Small intestine (tissue), 7 donors: ENCODE measurements at regions not wholly inside any gene's neighbourhood (a gene's known extent, or its start where the extent isn't known, plus 50 kb on each side); places are given as distances from the start of the nearest gene placed in this dataset.

Experiments
- DNase-seq, 2 donors: peaks; one replicate each; pipeline versions ENCODE4 v3.0.0 to v3.0.0-alpha.2; 2013
- FAIRE-seq: peaks from 2 replicates; lab custom pipeline; 2012; peaks lifted over from hg19 to GRCh38; lab: Jason Lieb, UNC
- H3K27ac ChIP-seq, 3 donors: one replicate each; pipeline ENCODE4 v1.5.1; 2013; ENCODE audit warnings: low read length in 2 of 3, mild to moderate bottlenecking in 2 of 3, control low read depth in 1 of 3, inconsistent platforms in 1 of 3, low read depth in 1 of 3, moderate library complexity in 1 of 3
- H3K27me3 ChIP-seq, 3 donors: one replicate each; pipeline ENCODE4 v1.6.1; 2013; ENCODE audit warnings: low read length in 3 of 3, inconsistent platforms in 1 of 3; ENCODE audit not compliant: control insufficient read depth in 3 of 3, insufficient read depth in 3 of 3
- H3K36me3 ChIP-seq, 3 donors: one replicate each; pipeline ENCODE4 v1.6.1; 2013; ENCODE audit warnings: low read length in 3 of 3, inconsistent platforms in 1 of 3, low read depth in 1 of 3, mild to moderate bottlenecking in 1 of 3, moderate library complexity in 1 of 3; ENCODE audit not compliant: control insufficient read depth in 3 of 3, insufficient read depth in 2 of 3
- H3K4me1 ChIP-seq, 3 donors: one replicate each; pipeline ENCODE4 v1.6.1; 2013; ENCODE audit warnings: low read length in 2 of 3, inconsistent platforms in 1 of 3, low read depth in 1 of 3, mild to moderate bottlenecking in 1 of 3, moderate library complexity in 1 of 3; ENCODE audit not compliant: control insufficient read depth in 3 of 3, insufficient read depth in 2 of 3
- H3K4me3 ChIP-seq, 3 donors: one replicate each; pipeline ENCODE4 v1.5.1; 2013; ENCODE audit warnings: low read length in 3 of 3, control low read depth in 1 of 3, inconsistent platforms in 1 of 3, low read depth in 1 of 3, mild to moderate bottlenecking in 1 of 3, moderate library complexity in 1 of 3
- H3K9me3 ChIP-seq, 2 donors: one replicate each; pipeline ENCODE4 v1.6.1; 2013; ENCODE audit warnings: low read depth in 1 of 2, low read length in 1 of 2; ENCODE audit not compliant: control insufficient read depth in 2 of 2, insufficient read depth in 1 of 2
- WGBS, 3 donors: extraction: QIAGEN DNeasy Blood & Tissue Kit; methylation state at CpG; one replicate each; pipeline ENCODE4 v1.1.7; 2013; 5-methylcytosine and 5-hydroxymethylcytosine counted together
- donor health status: healthy with polysubstance abuse.
- donor health status: control.
- donor health status: control.
- donor health status: Bipolar disorder and iron deficiency.
- donor health status: healthy.

GRCh38 chr4:14608630-14609029 is 393.7 kb upstream of the CPEB2 start:
- no peaks in the 10 kb centered on the region for H3K4me1 ChIP-seq
- no peak overlapping the region for H3K27ac ChIP-seq
- no peaks in the 10 kb centered on the region for H3K27me3 ChIP-seq
- DNase-seq (no peak), FAIRE-seq (no peak)
- H3K4me3 ChIP-seq = no peak overlapping the region
- no peaks in the 10 kb centered on the region for H3K9me3 ChIP-seq
- H3K36me3 ChIP-seq = no peaks in the 10 kb centered on the region

GRCh38 chr4:14614840-14615239 is 387.4 kb upstream of the CPEB2 start:
- DNase-seq = no peak
- no peaks in the 10 kb centered on the region for H3K4me1 ChIP-seq
- no peaks in the 10 kb centered on the region for H3K27me3 ChIP-seq
- H3K4me3 ChIP-seq = no peak overlapping the region
- WGBS, 3 donors = 57 to 63% (median 57%) methylated on average over 4 of the region's 4 CpGs
- no peak overlapping the region for H3K27ac ChIP-seq
- no peaks in the 10 kb centered on the region for H3K9me3 ChIP-seq
- H3K36me3 ChIP-seq = no peaks in the 10 kb centered on the region
- no peak for FAIRE-seq

- no peak overlapping the region for H3K4me3 ChIP-seq
- H3K9me3 ChIP-seq = no peaks in the 10 kb centered on the region
- no peaks in the 10 kb centered on the region for H3K36me3 ChIP-seq
- H3K27ac ChIP-seq = no peak overlapping the region
- H3K27me3 ChIP-seq = no peaks in the 10 kb centered on the region
- 70 to 73% (median 72%) methylated on average over 3 of the region's 3 CpGs for whole genome bisulfite sequencing, 3 donors
- no peak for DNase-seq
- no peak for FAIRE-seq
- no peaks in the 10 kb centered on the region for H3K4me1 ChIP-seq
Measured at GRCh38 chr4:14615671-14616070, 386.6 kb upstream of the CPEB2 start.

- FAIRE-seq (no peak), DNase-seq (no peak)
- no peaks in the 10 kb centered on the region for H3K27me3 ChIP-seq
- no peak overlapping the region for H3K4me3 ChIP-seq
- H3K36me3 ChIP-seq = no peaks in the 10 kb centered on the region
- no peaks in the 10 kb centered on the region for H3K4me1 ChIP-seq
- H3K27ac ChIP-seq = no peak overlapping the region
- 20 to 59% (median 50%) methylated on average over 1 of the region's 1 CpG for WGBS, 3 donors
- H3K9me3 ChIP-seq = no peaks in the 10 kb centered on the region
Measured at GRCh38 chr4:14620567-14621141, 381.6 kb upstream of the CPEB2 start.

GRCh38 chr4:14621731-14622463 is 380.4 kb upstream of the CPEB2 start:
- no peak for FAIRE-seq
- H3K27me3 ChIP-seq = no peaks in the 10 kb centered on the region
- H3K4me3 ChIP-seq = no peak overlapping the region
- H3K9me3 ChIP-seq = no peaks in the 10 kb centered on the region
- no peak overlapping the region for H3K27ac ChIP-seq
- no peak for DNase-seq
- H3K36me3 ChIP-seq = no peaks in the 10 kb centered on the region
- WGBS, 3 donors = 65 to 74% (median 73%) methylated on average over 7 of the region's 7 CpGs
- H3K4me1 ChIP-seq = no peaks in the 10 kb centered on the region

GRCh38 chr4:14627038-14627437 is 375.2 kb upstream of the CPEB2 start:
- 69 to 75% (median 72%) methylated on average over 5 of the region's 5 CpGs for WGBS, 3 donors
- H3K27me3 ChIP-seq = no peaks in the 10 kb centered on the region

GRCh38 chr4:14631806-14632440 is 370.4 kb upstream of the CPEB2 start:
- Histone ChIP-seq H3K27me3 (no peaks in the 10 kb centered on the region), H3K9me3 (peaks cover 0 to 7% of the 10 kb centered on the region in 2 donors), H3K27ac (no peak overlapping the region), H3K4me1 (no peaks in the 10 kb centered on the region), H3K36me3 (no peaks in the 10 kb centered on the region), H3K4me3 (no peak overlapping the region)
- DNase-seq (no peak), FAIRE-seq (no peak)

More at GRCh38 chr4:14627038-14627437, 375.2 kb upstream of the CPEB2 start:
- FAIRE-seq = no peak
- no peak for DNase-seq
- H3K9me3 ChIP-seq = no peaks in the 10 kb centered on the region
- H3K4me3 ChIP-seq = no peak overlapping the region
- H3K36me3 ChIP-seq = no peaks in the 10 kb centered on the region
- no peaks in the 10 kb centered on the region for H3K4me1 ChIP-seq
- no peak overlapping the region for H3K27ac ChIP-seq

- FAIRE-seq (no peak), DNase-seq (no peak)
Measured at GRCh38 chr4:14636563-14636962, 365.7 kb upstream of the CPEB2 start.

More at GRCh38 chr4:14636563-14636962, 365.7 kb upstream of the CPEB2 start:
- no peaks in the 10 kb centered on the region for H3K4me1 ChIP-seq
- no peak overlapping the region for H3K27ac ChIP-seq
- H3K4me3 ChIP-seq = no peak overlapping the region
- H3K36me3 ChIP-seq = no peaks in the 10 kb centered on the region
- no peaks in the 10 kb centered on the region for H3K27me3 ChIP-seq
- peaks cover 0 to 7% of the 10 kb centered on the region in 2 donors for H3K9me3 ChIP-seq
